HepG2 (cell line): ENCODE measurements at regions not wholly inside any gene's neighbourhood (a gene's known extent, or its start where the extent isn't known, plus 50 kb on each side); places are given as distances from the start of the nearest gene placed in this dataset.

Source experiments
- MEIS1 ChIP-seq: sonication (generic); formaldehyde crosslinking; IDR thresholded peaks from 2 replicates; pipeline ENCODE4 v1.9.0; 2021; ENCODE audit warnings: mild to moderate bottlenecking, missing genetic modification reagents, moderate library complexity, borderline replicate concordance
- POLR2A ChIP-seq, 2 experiments: IDR thresholded peaks; 2 replicates each; pipeline ENCODE4 v1.6.1; 2011; ENCODE audit warnings: low read depth in 2 of 2, low read length in 2 of 2, mild to moderate bottlenecking in 1 of 2, moderate library complexity in 1 of 2; ENCODE audit not compliant: insufficient read depth in 1 of 2
- POLR2AphosphoS5 ChIP-seq: IDR thresholded peaks from 2 replicates; pipeline ENCODE4 v1.6.1; 2012; ENCODE audit warnings: low read depth, low read length
- SIN3B ChIP-seq: fragments of 150-350 bp; IDR thresholded peaks from 2 replicates; pipeline ENCODE4 v1.6.1; 2014; ENCODE audit warnings: low read length
- SP1 ChIP-seq, 2 experiments: fragments of 450-650 bp in 1 of 2; sonication (generic) in 1 of 2; formaldehyde crosslinking in 1 of 2; IDR thresholded peaks; 2 replicates each; pipeline versions ENCODE4 v1.4.0 to v1.6.1; 2016 to 2020; ENCODE audit warnings: missing genetic modification reagents in 1 of 2
- ZNF337 ChIP-seq: sonication (generic); formaldehyde crosslinking; IDR thresholded peaks from 2 replicates; pipeline ENCODE4 v1.5.1; 2020; ENCODE audit warnings: missing genetic modification reagents, low read depth, mild to moderate bottlenecking, borderline replicate concordance
- TF ChIP-seq, protein P1 (sequence below): sonication (generic); formaldehyde crosslinking; IDR thresholded peaks from 2 replicates; pipeline ENCODE4 v1.5.0; 2020; ENCODE audit warnings: mild to moderate bottlenecking, missing genetic modification reagents, moderate library complexity
- TF ChIP-seq, protein P2 (sequence below): sonication (generic); formaldehyde crosslinking; IDR thresholded peaks from 2 replicates; pipeline ENCODE4 v1.4.0; 2020; ENCODE audit warnings: missing genetic modification reagents
- TF ChIP-seq, protein P3 (sequence below): sonication (generic); formaldehyde crosslinking; conservative IDR thresholded peaks from 2 replicates; pipeline ENCODE4 v1.5.0; 2020; ENCODE audit warnings: missing genetic modification reagents

DNA sequence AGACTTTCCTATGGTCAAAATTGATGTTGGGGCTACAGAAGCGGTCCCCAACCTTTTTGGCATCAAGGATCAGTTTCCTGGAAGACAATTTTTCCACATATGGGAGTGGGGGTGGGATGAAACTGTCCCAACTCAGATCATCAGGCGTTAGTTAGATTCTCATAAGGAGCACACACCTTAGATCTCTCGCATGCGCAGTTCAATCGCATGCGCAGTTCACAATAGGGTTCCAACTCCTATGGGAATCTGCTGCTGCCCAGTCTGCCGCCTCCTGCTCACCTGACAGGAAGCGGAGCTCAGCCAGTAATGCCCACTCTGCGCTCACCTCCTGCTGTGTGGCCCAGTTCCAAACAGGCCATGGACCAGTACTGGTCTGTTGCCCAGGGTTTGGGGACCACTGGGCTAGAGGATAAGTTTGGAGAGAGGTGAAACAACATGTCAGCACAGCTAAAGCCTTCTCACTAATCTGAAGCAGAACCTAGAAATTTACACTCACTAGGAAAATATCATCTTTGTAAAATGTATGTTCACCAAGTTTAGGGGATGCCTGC lies 410.8 kb upstream of the ZNF804A start:
- TF ChIP-seq, protein P1, sequence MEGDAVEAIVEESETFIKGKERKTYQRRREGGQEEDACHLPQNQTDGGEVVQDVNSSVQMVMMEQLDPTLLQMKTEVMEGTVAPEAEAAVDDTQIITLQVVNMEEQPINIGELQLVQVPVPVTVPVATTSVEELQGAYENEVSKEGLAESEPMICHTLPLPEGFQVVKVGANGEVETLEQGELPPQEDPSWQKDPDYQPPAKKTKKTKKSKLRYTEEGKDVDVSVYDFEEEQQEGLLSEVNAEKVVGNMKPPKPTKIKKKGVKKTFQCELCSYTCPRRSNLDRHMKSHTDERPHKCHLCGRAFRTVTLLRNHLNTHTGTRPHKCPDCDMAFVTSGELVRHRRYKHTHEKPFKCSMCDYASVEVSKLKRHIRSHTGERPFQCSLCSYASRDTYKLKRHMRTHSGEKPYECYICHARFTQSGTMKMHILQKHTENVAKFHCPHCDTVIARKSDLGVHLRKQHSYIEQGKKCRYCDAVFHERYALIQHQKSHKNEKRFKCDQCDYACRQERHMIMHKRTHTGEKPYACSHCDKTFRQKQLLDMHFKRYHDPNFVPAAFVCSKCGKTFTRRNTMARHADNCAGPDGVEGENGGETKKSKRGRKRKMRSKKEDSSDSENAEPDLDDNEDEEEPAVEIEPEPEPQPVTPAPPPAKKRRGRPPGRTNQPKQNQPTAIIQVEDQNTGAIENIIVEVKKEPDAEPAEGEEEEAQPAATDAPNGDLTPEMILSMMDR (CRISPR knock-in tag): no peak
- no peak for TF ChIP-seq SP1 (IDR thresholded peaks at IDR 0.05)
- TF ChIP-seq SP1 (CRISPR knock-in tag; IDR thresholded peaks at IDR 0.05): no peak
- TF ChIP-seq, protein P2, sequence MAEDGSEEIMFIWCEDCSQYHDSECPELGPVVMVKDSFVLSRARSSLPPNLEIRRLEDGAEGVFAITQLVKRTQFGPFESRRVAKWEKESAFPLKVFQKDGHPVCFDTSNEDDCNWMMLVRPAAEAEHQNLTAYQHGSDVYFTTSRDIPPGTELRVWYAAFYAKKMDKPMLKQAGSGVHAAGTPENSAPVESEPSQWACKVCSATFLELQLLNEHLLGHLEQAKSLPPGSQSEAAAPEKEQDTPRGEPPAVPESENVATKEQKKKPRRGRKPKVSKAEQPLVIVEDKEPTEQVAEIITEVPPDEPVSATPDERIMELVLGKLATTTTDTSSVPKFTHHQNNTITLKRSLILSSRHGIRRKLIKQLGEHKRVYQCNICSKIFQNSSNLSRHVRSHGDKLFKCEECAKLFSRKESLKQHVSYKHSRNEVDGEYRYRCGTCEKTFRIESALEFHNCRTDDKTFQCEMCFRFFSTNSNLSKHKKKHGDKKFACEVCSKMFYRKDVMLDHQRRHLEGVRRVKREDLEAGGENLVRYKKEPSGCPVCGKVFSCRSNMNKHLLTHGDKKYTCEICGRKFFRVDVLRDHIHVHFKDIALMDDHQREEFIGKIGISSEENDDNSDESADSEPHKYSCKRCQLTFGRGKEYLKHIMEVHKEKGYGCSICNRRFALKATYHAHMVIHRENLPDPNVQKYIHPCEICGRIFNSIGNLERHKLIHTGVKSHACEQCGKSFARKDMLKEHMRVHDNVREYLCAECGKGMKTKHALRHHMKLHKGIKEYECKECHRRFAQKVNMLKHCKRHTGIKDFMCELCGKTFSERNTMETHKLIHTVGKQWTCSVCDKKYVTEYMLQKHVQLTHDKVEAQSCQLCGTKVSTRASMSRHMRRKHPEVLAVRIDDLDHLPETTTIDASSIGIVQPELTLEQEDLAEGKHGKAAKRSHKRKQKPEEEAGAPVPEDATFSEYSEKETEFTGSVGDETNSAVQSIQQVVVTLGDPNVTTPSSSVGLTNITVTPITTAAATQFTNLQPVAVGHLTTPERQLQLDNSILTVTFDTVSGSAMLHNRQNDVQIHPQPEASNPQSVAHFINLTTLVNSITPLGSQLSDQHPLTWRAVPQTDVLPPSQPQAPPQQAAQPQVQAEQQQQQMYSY (CRISPR knock-in tag): no peak
- TF ChIP-seq, protein P3, sequence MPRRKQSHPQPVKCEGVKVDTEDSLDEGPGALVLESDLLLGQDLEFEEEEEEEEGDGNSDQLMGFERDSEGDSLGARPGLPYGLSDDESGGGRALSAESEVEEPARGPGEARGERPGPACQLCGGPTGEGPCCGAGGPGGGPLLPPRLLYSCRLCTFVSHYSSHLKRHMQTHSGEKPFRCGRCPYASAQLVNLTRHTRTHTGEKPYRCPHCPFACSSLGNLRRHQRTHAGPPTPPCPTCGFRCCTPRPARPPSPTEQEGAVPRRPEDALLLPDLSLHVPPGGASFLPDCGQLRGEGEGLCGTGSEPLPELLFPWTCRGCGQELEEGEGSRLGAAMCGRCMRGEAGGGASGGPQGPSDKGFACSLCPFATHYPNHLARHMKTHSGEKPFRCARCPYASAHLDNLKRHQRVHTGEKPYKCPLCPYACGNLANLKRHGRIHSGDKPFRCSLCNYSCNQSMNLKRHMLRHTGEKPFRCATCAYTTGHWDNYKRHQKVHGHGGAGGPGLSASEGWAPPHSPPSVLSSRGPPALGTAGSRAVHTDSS (CRISPR knock-in tag): no peak
- TF ChIP-seq MEIS1 (CRISPR knock-in tag): no peak
- no peak for TF ChIP-seq ZNF337
- no peak for TF ChIP-seq SIN3B
- no peak for TF ChIP-seq POLR2AphosphoS5
- no peak for TF ChIP-seq POLR2A (IDR thresholded peaks at IDR 0.05; ENCODE audit: insufficient read depth in 1 of 2, low read depth in 2 of 2, low read length in 2 of 2)
